ENCODE measurements at regions not wholly inside any gene's neighbourhood (a gene's known extent, or its start where the extent isn't known, plus 50 kb on each side); places are given as distances from the start of the nearest gene placed in this dataset.

GRCh38 chr11:80846979-80847378 is 1406.1 kb upstream of the TENM4 start:
- Histone ChIP-seq H3K9ac (ENCODE audit: control insufficient read depth, insufficient read depth, low read length) (no peak overlapping the region), H3K4me2 (ENCODE audit: control insufficient read depth, insufficient read depth) (no peak overlapping the region), H4K20me1 (ENCODE audit: control insufficient read depth, insufficient read depth) (no peaks in the 10 kb centered on the region), H3K36me3 (ENCODE audit: control insufficient read depth in 2 of 2, insufficient read depth in 2 of 2, low read length in 1 of 2) (no peaks in the 10 kb centered on the region), H2AFZ (ENCODE audit: control insufficient read depth, low read depth, low read length) (peak overlapping the region; percentile 54), H3K4me3 (no peak overlapping the region), H3K27me3 (replicated peaks in 1 of 2; ENCODE audit: control insufficient read depth in 2 of 2, insufficient read depth in 2 of 2, low read length in 1 of 2) (no peaks in the 10 kb centered on the region), H3K4me1 (ENCODE audit: control insufficient read depth, insufficient read depth, low read length) (peaks cover 7% of the 10 kb centered on the region), H3K79me2 (ENCODE audit: control insufficient read depth, insufficient read depth, low read length) (no peaks in the 10 kb centered on the region), H3K9me3 (replicated peaks; ENCODE audit: control insufficient read depth, insufficient read depth, low read length) (no peaks in the 10 kb centered on the region), H3K27ac (ENCODE audit: control insufficient read depth, insufficient read depth) (no peak overlapping the region)
- ATAC-seq (peak; percentile 90), FAIRE-seq (no peak), DNase-seq (ENCODE audit: low read depth, low spot score) (peak; percentile 67)
- BruUV-seq (replicated peaks) = no TSS peak
- SMC1A ChIA-PET (ENCODE audit: uncharacterized antibody, unreplicated experiment) = interaction anchor here (0.7 to 3.1 kb wide), 9 partner anchors 9 to 42 kb away, joined by 3 to 15 read pairs (median 5); no protein-coding TSS in a partner anchor
- 37% methylated on average over 3 of the region's 3 CpGs for WGBS (ENCODE audit: insufficient coverage, insufficient replicate concordance, low lambda C conversion rate, missing lambda C conversion rate)
- intact Hi-C loops (cut with micrococcal nuclease; ENCODE audit: unreplicated experiment) = loop anchor here (2.0 kb wide), 1 partner anchor 30 kb away; no protein-coding TSS in a partner anchor
- POLR2A ChIA-PET = no interaction called here
- in situ Hi-C loops (cut with MboI) = no loop called here
- RAD21 ChIA-PET (ENCODE audit: unreplicated experiment) = interaction anchor here (1.0 kb wide), 1 partner anchor 10 kb away, joined by 5 read pairs; no protein-coding TSS in a partner anchor
- CTCF ChIA-PET = interaction anchor here (1.1 kb wide), 1 partner anchor 119 kb away, joined by 3 read pairs; no protein-coding TSS in a partner anchor
- TF ChIP-seq TARDBP (IDR thresholded peaks at IDR 0.05; ENCODE audit: borderline replicate concordance) (no peak), ZNF274 (IDR thresholded peaks at IDR 0.05; ENCODE audit: insufficient read depth, insufficient read length) (no peak), CEBPB (IDR thresholded peaks at IDR 0.05; ENCODE audit: borderline replicate concordance in 1 of 2, low read depth in 2 of 2, low read length in 2 of 2) (peak in 1 of 2 experiments; percentile 47; a peak in 1 of 4 replicates), SUZ12 (IDR thresholded peaks at IDR 0.05; ENCODE audit: unreplicated experiment) (no peak), SUPT20H (IDR thresholded peaks at IDR 0.05; ENCODE audit: borderline replicate concordance, control insufficient read depth, low read depth, low read length) (no peak), PML (IDR thresholded peaks at IDR 0.05; ENCODE audit: low read length) (no peak), NRF1 (conservative IDR thresholded peaks at IDR 0.05; ENCODE audit: low read depth, low read length) (no peak), SMC3 (IDR thresholded peaks at IDR 0.05; ENCODE audit: borderline replicate concordance, low read length) (no peak), BACH1 (IDR thresholded peaks at IDR 0.05; ENCODE audit: borderline replicate concordance) (no peak), RCOR1 (conservative IDR thresholded peaks at IDR 0.05; ENCODE audit: low read depth, low read length) (no peak), FOXM1 (IDR thresholded peaks at IDR 0.05; ENCODE audit: low read depth, low read length) (peak; percentile 80; the same call in 1 of the 2 replicates), LARP7 (IDR thresholded peaks at IDR 0.05) (no peak), BRCA1 (IDR thresholded peaks at IDR 0.05; ENCODE audit: low read depth, low read length) (no peak), ZBTB4 (CRISPR knock-in tag; IDR thresholded peaks at IDR 0.05) (no peak), SPI1 (IDR thresholded peaks at IDR 0.05; ENCODE audit: borderline replicate concordance, insufficient read depth, low read depth, low read length) (no peak), MTA2 (IDR thresholded peaks at IDR 0.05; ENCODE audit: low read depth) (peak; percentile 86), ATF3 (IDR thresholded peaks at IDR 0.05; ENCODE audit: borderline replicate concordance, extremely low read depth, low read depth, low read length) (no peak), MLLT1 (IDR thresholded peaks at IDR 0.05) (0 out of 2 replicates have a peak, but pooled peaks have one; percentile 31), NFYB (IDR thresholded peaks at IDR 0.05; ENCODE audit: insufficient read depth, low read depth, low read length) (no peak), POLR2AphosphoS2 (IDR thresholded peaks at IDR 0.05; ENCODE audit: low read depth, low read length) (no peak)
